Ishikawa (cell line): ENCODE measurements at regions not wholly inside any gene's neighbourhood (a gene's known extent, or its start where the extent isn't known, plus 50 kb on each side); places are given as distances from the start of the nearest gene placed in this dataset.

ENCODE experiments used
- CEBPB ChIP-seq: IDR thresholded peaks from 2 replicates; pipeline ENCODE4 v1.6.1; 2012
- CREB1 ChIP-seq: IDR thresholded peaks from 2 replicates; pipeline ENCODE4 v1.6.1; 2012; ENCODE audit warnings: low read depth
- EGR1 ChIP-seq: IDR thresholded peaks from 2 replicates; pipeline ENCODE4 v1.6.1; 2012
- EP300 ChIP-seq: IDR thresholded peaks from 2 replicates; pipeline ENCODE4 v1.6.1; 2012; ENCODE audit warnings: borderline replicate concordance
- FOXM1 ChIP-seq: IDR thresholded peaks from 2 replicates; pipeline ENCODE4 v1.6.1; 2012; ENCODE audit warnings: low read depth, borderline replicate concordance
- NFIC ChIP-seq: IDR thresholded peaks from 2 replicates; pipeline ENCODE4 v1.6.1; 2012
- RAD21 ChIP-seq: IDR thresholded peaks from 2 replicates; pipeline ENCODE4 v1.6.1; 2012; ENCODE audit warnings: low read depth
- REST ChIP-seq: IDR thresholded peaks from 2 replicates; pipeline ENCODE4 v1.6.1; 2012; ENCODE audit warnings: low read depth, mild to moderate bottlenecking
- TAF1 ChIP-seq: IDR thresholded peaks from 2 replicates; pipeline ENCODE4 v1.6.1; 2012; ENCODE audit warnings: low read depth, mild to moderate bottlenecking
- TEAD4 ChIP-seq: IDR thresholded peaks from 2 replicates; pipeline ENCODE4 v1.6.1; 2012
- YY1 ChIP-seq: IDR thresholded peaks from 2 replicates; pipeline ENCODE4 v1.6.1; 2012; ENCODE audit warnings: low read depth
- TF ChIP-seq, protein P1 (sequence below): IDR thresholded peaks from 2 replicates; pipeline ENCODE4 v1.6.1; 2012
- TF ChIP-seq, protein P2 (sequence below): IDR thresholded peaks from 2 replicates; pipeline ENCODE4 v1.6.1; 2012

DNA sequence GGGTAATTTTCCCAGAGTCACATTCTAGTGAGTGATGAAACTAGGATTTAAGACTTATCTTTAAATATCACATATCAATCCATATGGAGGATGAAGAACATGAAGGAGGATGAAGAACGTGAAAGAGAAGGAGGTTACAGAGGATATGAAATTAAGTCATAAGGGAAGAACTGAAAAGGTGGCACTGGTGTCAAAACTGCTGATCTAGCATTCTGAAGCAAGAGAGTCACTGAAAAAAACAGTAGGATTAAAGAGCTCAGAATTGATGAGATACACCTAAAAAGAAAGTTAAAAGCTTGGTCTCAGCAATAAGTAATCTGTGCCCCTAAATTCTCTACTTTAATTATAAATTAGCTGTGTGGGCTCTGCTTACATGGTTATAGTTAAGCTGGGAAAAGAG lies 156.5 kb downstream of the KCTD12 start:
- no peak for TF ChIP-seq EGR1
- TF ChIP-seq TAF1, result no peak
- TF ChIP-seq, protein P1, sequence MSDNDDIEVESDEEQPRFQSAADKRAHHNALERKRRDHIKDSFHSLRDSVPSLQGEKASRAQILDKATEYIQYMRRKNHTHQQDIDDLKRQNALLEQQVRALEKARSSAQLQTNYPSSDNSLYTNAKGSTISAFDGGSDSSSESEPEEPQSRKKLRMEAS, result no peak
- TF ChIP-seq RAD21, result no peak
- TF ChIP-seq TEAD4, result no peak
- TF ChIP-seq, protein P2, sequence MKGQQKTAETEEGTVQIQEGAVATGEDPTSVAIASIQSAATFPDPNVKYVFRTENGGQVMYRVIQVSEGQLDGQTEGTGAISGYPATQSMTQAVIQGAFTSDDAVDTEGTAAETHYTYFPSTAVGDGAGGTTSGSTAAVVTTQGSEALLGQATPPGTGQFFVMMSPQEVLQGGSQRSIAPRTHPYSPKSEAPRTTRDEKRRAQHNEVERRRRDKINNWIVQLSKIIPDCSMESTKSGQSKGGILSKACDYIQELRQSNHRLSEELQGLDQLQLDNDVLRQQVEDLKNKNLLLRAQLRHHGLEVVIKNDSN, result no peak
- no peak for TF ChIP-seq YY1
- TF ChIP-seq EP300, result no peak
- no peak for TF ChIP-seq CREB1
- TF ChIP-seq FOXM1, result no peak
- TF ChIP-seq NFIC, result no peak
- TF ChIP-seq REST, result no peak
- no peak for TF ChIP-seq CEBPB
